Esophagus muscularis mucosa (tissue), 3 donors: ENCODE measurements at regions not wholly inside any gene's neighbourhood (a gene's known extent, or its start where the extent isn't known, plus 50 kb on each side); places are given as distances from the start of the nearest gene placed in this dataset.

Source experiments
- CTCF ChIP-seq, 3 experiments: fragments of 200-600 bp in 2 of 3; fragments of 450-650 bp in 1 of 3; sonication (generic) in 2 of 3; IDR thresholded peaks; one replicate each; pipeline ENCODE4 v1.5.1; 2017 to 2019; ENCODE audit warnings: antibody characterized with exemption in 3 of 3, mild to moderate bottlenecking in 2 of 3, moderate library complexity in 1 of 3
- POLR2A ChIP-seq: fragments of 450-650 bp; IDR thresholded peaks from one replicate; pipeline ENCODE4 v1.6.1; 2017; ENCODE audit warnings: antibody characterized with exemption, moderate library complexity, mild to moderate bottlenecking, low read depth
- POLR2AphosphoS5 ChIP-seq, 2 donors: sonication (generic); formaldehyde crosslinking; IDR thresholded peaks; one replicate each; pipeline ENCODE4 v1.6.1; 2017; ENCODE audit warnings: antibody characterized with exemption in 2 of 2

- TF ChIP-seq POLR2AphosphoS5 (IDR thresholded peaks at IDR 0.05), result no peak
- TF ChIP-seq POLR2A, result no peak
- no peak for TF ChIP-seq CTCF (IDR thresholded peaks at IDR 0.05)
These were observed 192.4 kb upstream of the CNTN1 start for GRCh38 chr12:40499856-40500255.
